NB4 (cell line): ENCODE measurements at regions not wholly inside any gene's neighbourhood (a gene's known extent, or its start where the extent isn't known, plus 50 kb on each side); places are given as distances from the start of the nearest gene placed in this dataset.

Experiments used
- MYC ChIP-seq: IDR thresholded peaks from 2 replicates; pipeline ENCODE4 v1.6.1; 2011; ENCODE audit warnings: low read depth, low read length
- POLR2A ChIP-seq: IDR thresholded peaks from 2 replicates; pipeline ENCODE4 v1.6.1; 2011; ENCODE audit warnings: mild to moderate bottlenecking; ENCODE audit not compliant: insufficient read length; ENCODE audit errors: extremely low read depth
- TF ChIP-seq, protein P1 (sequence below): IDR thresholded peaks from one replicate; pipeline ENCODE4 v1.5.1; 2012; ENCODE audit warnings: low read depth, low read length

DNA sequence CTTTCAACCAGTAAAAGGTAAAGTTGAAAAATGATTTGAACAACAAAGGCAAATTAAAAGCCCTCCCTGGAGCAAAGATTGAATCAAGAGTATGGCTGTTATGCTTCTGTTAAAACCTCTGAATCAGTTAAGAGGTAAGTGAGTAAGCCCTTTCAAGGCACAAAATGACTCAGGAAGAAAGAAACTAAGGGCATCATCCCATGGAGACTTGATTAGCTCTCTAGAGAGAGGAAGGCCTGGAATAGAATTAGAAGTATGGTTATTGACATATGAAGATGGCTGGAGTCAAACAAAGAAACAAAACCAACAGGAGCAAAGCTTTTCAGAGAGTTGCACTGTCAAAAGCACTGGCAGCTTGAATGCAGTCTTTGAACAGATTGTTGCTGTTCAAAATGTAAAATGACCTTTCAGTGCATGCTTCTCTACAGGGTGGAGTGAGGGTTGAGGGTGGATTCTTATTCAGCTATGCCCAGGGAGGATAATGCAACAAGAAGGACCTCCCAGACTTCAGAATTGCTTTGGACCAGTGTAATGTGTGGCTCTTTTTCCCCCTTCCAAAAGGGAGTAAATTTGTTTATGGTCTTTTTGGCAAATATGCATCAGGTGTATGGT, 365.5 kb downstream of the GBA3 start:
- TF ChIP-seq MYC (no peak), POLR2A (no peak)
- TF ChIP-seq, protein P1, sequence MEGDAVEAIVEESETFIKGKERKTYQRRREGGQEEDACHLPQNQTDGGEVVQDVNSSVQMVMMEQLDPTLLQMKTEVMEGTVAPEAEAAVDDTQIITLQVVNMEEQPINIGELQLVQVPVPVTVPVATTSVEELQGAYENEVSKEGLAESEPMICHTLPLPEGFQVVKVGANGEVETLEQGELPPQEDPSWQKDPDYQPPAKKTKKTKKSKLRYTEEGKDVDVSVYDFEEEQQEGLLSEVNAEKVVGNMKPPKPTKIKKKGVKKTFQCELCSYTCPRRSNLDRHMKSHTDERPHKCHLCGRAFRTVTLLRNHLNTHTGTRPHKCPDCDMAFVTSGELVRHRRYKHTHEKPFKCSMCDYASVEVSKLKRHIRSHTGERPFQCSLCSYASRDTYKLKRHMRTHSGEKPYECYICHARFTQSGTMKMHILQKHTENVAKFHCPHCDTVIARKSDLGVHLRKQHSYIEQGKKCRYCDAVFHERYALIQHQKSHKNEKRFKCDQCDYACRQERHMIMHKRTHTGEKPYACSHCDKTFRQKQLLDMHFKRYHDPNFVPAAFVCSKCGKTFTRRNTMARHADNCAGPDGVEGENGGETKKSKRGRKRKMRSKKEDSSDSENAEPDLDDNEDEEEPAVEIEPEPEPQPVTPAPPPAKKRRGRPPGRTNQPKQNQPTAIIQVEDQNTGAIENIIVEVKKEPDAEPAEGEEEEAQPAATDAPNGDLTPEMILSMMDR = no peak
